Stomach (tissue), 4 donors: ENCODE measurements at regions not wholly inside any gene's neighbourhood (a gene's known extent, or its start where the extent isn't known, plus 50 kb on each side); places are given as distances from the start of the nearest gene placed in this dataset.
"Not testable (repeated sequence)": the region's sequence is repeated elsewhere in the genome, so short reads cannot be mapped to it uniquely, and the experiment has no call there.

Source experiments
- POLR2AphosphoS5 ChIP-seq, 3 donors: sonication (generic); formaldehyde crosslinking; IDR thresholded peaks; one replicate each; pipeline ENCODE4 v1.6.1; 2016; ENCODE audit warnings: antibody characterized with exemption in 3 of 3
- TF ChIP-seq, protein P1 (sequence below), 7 experiments: fragments of 450-650 bp in 4 of 7; fragments of 200-600 bp in 3 of 7; sonication (generic) in 3 of 7; IDR thresholded peaks; one replicate each; pipeline ENCODE4 v1.5.1; 2016 to 2019; ENCODE audit warnings: antibody characterized with exemption in 7 of 7, control low read depth in 2 of 7, mild to moderate bottlenecking in 1 of 7

DNA sequence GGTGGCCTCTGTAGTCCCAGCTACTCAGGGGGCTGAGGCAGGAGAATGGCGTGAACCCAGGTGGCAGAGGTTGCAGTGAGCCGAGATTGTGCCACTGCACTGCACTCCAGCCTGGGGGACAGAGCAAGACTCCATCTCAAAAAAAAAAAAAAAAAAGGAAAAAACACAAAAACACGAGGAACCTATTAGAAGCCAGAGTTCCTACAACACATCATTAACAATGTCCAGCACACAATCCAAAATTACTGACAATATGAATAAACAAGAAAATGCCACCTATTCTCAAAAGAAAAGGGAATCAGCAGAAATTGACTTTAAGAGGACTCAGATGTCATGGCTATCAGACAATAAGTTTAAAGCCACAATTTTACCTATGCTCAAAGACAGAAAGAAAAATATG lies 57.3 kb upstream of the HS3ST3A1 start:
- TF ChIP-seq, protein P1, sequence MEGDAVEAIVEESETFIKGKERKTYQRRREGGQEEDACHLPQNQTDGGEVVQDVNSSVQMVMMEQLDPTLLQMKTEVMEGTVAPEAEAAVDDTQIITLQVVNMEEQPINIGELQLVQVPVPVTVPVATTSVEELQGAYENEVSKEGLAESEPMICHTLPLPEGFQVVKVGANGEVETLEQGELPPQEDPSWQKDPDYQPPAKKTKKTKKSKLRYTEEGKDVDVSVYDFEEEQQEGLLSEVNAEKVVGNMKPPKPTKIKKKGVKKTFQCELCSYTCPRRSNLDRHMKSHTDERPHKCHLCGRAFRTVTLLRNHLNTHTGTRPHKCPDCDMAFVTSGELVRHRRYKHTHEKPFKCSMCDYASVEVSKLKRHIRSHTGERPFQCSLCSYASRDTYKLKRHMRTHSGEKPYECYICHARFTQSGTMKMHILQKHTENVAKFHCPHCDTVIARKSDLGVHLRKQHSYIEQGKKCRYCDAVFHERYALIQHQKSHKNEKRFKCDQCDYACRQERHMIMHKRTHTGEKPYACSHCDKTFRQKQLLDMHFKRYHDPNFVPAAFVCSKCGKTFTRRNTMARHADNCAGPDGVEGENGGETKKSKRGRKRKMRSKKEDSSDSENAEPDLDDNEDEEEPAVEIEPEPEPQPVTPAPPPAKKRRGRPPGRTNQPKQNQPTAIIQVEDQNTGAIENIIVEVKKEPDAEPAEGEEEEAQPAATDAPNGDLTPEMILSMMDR (IDR thresholded peaks at IDR 0.05): not testable (repeated sequence)
- TF ChIP-seq POLR2AphosphoS5 (IDR thresholded peaks at IDR 0.05): not testable (repeated sequence)
